Prostate gland (tissue), 2 donors: ENCODE measurements at regions not wholly inside any gene's neighbourhood (a gene's known extent, or its start where the extent isn't known, plus 50 kb on each side); places are given as distances from the start of the nearest gene placed in this dataset.

Experiments
- CTCF ChIP-seq, 4 experiments: fragments of 200-600 bp in 2 of 4; fragments of 450-650 bp in 2 of 4; sonication (generic) in 2 of 4; IDR thresholded peaks; 1 replicate in 3 of 4; 2 replicates in 1 of 4; pipeline ENCODE4 v1.5.1; 2016 to 2019; ENCODE audit warnings: antibody characterized with exemption in 4 of 4, mild to moderate bottlenecking in 2 of 4, moderate library complexity in 2 of 4
- POLR2A ChIP-seq: fragments of 450-650 bp; IDR thresholded peaks from one replicate; pipeline ENCODE4 v1.6.1; 2016; ENCODE audit warnings: antibody characterized with exemption, mild to moderate bottlenecking
- POLR2AphosphoS5 ChIP-seq: sonication (generic); formaldehyde crosslinking; IDR thresholded peaks from one replicate; pipeline ENCODE4 v1.6.1; 2017; ENCODE audit warnings: antibody characterized with exemption

GRCh38 chr1:91151702-91152101, 129.9 kb upstream of the ZNF644 start:
- TF ChIP-seq POLR2A: no peak
- TF ChIP-seq CTCF (IDR thresholded peaks at IDR 0.05): no peak
- TF ChIP-seq POLR2AphosphoS5: no peak
